NOMO-1 (cell line): ENCODE measurements at regions not wholly inside any gene's neighbourhood (a gene's known extent, or its start where the extent isn't known, plus 50 kb on each side); places are given as distances from the start of the nearest gene placed in this dataset.
"Not testable (repeated sequence)": the region's sequence is repeated elsewhere in the genome, so short reads cannot be mapped to it uniquely, and the experiment has no call there.

ENCODE experiments used
- DNase-seq, 2 experiments: peaks; one replicate each; lab custom pipeline; 2025; ENCODE audit not compliant: unreplicated experiment in 2 of 2; lab: John Stamatoyannopoulos, UW

DNA sequence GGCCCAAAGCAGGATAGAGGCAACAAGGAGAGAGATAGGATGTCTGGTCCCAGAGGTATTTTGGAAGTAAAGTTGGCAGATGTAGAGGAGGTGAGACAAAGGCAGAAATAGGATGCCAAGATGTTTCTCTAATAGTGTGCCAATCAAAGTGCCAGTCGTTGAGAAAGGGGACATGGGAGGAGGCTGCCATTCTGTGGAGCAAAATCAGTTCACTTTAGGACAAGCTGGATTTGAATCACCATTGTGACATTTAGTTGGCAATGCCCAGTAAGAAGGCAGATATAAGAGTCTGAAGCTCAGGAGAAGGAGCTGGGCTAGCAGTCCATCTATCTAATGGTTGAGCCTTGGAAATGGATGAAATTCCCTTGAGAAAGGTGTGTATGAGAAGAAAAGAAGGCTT is 53.8 kb downstream of the ADRB2 start:
- DNase-seq = no peak

DNA sequence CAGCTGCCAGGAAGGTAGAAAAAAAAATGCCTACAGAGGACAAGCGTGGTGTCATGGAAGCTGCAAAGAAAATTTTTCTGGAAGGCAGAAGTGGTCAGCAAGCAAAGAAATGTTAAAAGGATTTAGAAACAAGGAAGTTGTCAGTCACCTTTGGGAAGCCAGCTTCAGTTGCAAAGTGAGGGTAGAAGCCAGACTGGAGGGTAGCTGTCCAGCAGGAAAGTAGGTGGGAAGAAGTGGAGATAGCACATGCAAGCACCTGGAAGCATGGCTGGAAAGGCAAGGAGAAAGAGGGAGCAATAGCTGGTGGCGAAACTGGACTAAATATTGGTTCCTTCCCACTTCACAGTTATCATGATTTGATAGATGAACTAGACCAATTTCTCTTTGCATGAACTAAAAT is 54.3 kb downstream of the ADRB2 start:
- DNase-seq = peak in 1 of 2 experiments; percentile 10

DNA sequence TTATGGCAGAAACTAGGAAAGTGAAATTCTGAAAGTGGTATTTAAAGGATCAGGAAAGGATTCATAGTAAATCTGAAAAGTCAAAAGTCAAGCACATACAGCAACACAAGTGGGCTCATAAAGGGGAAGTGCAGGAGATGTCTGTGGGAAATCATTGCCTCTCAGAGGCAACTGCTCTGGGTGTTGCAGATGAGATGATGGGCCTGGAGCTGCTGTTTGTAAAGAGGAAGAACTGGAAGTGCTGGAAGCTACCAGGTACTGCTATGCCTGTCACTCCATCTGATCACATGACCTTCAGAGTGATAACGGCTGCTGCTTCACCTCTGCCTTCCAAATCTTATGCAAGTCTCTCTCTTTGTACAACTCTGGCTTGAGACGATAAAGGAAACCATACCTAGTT is 55.9 kb downstream of the ADRB2 start:
- DNase-seq = peak; percentile 40 to 75

DNA sequence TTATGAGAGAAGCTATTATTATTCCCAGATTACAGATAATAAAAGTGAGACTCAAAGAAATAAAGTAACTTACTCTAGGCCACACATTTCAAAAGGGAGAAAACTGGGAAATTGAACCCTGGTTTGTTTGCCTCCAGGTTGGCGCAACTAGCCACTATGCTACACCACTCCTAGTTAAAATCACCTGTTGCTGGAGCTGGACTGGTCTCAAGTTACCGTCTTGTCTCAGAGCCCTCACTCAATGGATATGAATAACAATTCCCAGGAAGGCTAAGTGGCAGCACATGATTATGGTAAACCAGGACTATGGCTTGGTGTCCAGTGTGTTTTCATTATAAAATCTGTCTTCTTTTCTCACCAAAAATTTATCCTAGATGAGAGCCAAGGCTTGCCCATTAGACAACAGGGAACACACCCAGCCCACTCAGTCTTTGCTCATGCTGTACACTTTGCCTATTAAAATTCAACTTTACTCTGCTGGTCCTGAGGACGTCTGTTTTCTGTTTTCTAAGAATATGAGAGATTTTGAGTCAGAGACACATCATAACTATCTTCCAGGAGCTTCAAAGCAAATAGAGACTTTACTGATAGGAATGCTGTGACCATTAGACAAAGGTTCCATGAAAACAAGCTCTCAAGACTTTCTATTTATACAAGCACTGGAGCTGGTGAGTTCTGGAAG is 58.1 kb downstream of the ADRB2 start:
- DNase-seq = no peak

DNA sequence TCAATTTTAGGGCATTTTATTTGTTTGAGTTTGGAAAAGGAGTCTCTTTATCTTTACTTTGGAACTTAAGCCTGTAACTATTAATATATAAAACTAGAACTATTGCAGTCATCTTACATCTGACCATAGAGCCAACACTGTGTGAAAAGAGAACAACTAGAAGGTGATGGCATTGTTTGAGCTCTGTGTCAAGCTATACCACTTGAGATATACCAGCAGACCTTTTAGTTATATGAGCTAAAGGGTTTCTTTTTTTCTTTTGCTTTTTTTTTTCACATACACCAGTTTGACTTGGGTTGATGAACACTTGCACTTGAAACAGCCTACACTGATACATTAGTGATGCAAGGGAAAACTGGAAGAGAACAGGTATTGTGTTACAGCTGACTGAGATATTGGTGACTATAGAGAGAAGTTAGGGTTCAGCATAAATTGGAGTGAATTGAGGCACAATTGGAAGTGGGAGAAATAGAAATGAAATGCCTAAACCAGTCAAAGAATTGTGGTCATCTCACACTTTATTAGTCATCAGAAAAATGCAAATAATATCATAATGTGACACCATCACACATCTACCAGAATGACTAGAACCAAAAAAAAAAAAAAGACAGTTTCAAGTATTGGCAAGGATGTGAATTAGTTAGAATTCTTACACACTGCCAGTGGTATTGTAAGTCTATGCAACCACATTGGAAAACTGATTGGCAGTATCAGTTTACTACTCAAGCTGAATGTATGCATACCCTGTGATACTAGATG is 60.9 kb downstream of the ADRB2 start:
- no peak for DNase-seq

DNA sequence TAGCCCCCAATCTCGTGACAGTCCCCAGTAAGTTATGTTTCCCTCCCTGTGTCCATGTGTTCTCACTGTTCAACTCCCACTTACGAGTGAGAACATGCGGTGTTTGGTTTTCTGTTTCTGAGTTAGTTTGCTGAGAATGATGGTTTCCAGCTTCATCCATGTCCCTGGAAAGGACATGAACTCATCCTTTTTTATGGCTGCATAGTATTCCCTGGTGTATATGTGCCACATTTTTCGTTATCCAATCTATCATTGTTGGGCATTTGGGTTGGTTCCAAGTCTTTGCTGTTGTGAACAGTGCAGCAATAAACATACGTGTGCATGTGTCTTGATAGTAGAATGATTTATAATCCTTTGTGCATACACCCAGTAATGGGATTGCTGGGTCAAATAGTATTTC is 63.5 kb downstream of the ADRB2 start:
- not testable (repeated sequence) for DNase-seq

DNA sequence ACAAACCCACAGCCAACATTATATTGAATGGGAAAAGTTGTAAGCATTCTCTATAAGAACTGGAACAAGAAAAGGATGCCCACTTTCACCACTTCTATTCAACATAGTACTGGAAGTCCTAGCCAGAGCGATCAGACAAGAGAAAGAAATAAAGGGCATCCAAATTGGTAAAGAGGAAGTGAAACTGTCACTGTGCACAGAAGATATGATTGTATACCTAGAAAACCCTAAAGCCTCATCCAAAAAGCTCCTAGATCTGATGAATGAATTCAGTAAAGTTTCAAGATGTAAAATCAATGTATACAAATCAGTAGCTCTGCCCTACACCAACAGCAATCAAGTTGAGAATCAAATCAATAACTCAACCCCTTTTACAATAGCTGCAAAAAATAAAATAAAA is 69.0 kb downstream of the ADRB2 start:
- DNase-seq = not testable (repeated sequence)

DNA sequence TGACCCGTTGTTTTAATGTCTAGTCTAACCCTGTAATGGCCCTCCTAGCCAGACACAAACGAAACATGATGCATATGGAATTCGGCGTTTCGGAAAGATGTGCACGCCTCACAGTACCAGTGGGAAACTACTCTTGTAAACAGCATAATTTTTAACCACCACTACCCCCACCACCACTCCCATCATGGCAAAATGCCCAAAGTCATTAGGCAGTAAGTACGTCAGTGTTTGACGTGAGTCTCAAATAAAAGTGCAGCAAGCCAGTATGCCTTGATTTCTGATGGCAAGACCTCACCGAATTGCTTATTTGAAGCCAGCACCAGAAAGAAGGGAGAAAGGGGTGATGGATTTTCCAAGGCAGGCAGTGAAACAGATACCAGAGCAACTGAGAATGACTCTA is 71.4 kb downstream of the ADRB2 start:
- no peak for DNase-seq

DNA sequence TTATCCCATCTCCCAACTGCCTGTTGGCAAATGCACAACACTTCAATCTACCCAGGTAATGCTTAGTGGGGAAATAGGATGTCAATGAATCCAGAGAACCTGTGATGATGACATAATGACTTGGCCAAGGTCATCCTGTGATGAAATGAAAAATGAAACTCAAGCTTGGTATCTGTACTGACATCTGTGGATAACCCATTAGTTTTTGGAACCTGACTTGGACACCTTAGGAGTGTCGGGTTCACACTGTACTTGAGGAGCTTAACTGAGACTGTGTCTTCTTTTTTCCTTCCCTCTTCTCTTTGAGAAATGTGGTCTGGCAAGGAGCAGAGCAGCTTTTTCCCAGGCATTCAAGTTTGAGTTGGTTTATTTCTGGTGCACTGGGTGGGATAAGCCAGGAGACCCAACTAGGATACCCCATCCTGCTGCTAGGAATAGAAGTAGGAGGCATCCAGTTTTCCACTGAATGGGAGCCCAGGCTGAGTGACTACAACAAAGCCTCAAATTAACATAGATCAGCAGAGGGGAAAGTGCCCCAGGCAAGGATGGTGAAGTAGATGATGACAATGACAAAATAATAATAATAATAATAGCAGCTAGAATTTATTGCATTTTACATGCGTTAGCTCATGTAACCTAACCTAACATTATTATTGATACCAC is 72.1 kb downstream of the ADRB2 start:
- no peak for DNase-seq

DNA sequence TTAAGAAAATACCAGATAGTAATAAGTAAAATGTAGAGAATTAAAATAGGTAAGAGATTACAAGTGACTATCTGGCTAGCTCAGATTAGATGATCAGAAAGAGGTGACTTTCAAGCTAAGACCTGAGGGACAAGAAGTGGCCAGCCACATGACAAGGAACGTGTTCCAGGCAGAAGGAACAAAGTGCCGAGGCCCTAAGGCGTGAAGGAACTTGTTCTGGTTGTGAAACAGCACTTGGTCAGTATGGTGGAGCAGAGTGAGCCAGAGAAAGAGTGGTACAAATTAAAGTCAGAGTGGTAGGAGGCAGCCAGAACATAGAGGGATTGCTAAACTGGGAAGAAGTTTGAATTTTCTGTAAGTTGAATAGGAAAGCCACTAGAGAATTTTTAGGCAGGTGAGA is 73.6 kb downstream of the ADRB2 start:
- DNase-seq = no peak

DNA sequence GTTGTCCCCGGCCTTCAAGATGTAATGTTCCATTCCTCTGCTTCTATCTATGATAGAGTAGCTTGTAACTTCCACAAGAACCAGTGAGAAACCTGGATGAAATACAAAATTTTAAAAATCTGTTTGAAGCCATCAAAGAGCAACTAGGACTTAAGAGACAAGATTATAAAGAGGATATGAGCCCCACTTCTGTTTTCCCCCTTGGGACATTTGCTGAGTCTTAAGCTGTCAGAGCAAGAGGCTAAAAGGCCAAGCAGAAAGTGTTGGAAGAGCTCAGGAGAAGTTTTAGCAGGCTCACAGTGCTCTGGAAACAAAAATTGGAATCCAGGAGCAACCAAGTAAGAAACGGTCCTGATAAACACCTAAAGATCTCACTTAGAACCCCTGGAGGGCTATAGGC is 76.1 kb downstream of the ADRB2 start:
- DNase-seq = no peak

DNA sequence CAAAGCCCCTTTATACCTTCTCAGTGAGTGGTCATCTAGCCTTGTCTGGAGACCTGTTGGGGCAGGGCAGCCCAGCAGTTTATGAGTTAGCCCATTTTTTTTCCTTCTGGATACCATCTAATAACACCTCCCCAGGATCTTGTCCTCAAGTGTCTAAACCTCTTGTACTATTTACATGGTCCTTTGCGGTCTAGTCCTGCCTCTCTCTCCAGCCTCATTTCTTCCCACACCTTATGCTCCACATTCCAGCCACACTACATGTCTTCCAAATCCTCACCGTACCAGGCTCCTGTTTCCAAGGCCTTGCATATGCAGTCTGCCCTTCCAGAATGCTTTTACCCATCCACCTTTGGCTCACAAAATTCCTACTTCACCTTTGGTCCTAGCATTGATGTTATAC is 77.2 kb downstream of the ADRB2 start:
- DNase-seq = no peak

DNA sequence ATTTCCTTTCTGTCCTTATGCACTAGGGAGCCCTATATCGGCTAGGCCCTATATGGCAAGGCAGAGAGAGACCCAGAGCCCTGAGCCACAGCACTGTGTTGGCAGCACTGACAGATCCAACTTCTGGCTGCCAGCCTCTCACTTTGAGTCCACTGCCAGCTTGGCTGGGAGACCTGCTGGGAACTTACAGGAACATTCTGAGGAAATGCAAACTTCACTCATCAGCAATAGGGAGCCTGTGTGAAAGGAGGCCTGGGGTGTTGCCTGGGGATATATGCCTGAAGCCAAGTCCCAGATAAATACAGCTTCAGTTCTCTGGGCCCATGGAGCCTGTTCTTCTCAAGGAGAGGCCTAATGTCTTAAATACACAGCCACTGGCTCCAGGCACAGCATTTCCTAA is 78.0 kb downstream of the ADRB2 start:
- no peak for DNase-seq

DNA sequence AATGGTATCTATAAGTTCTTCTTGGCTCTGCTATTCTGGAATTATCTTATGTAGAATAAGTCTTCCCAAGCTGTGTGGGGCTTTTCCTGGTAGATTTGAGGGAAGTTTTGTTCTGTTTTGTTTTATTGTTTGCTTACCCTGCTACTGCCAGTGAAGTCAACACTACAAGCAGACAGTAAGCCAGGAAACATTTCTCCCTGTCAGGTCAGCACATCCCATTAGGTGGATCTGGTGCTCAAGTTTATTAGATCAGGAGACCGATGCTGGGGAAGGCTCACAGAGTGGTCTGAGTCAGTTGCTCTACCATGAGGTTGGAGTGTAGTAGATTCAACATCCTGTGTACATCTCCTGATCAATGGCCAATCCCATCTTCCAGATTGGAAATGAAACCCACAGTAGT is 79.1 kb downstream of the ADRB2 start:
- no peak for DNase-seq

DNA sequence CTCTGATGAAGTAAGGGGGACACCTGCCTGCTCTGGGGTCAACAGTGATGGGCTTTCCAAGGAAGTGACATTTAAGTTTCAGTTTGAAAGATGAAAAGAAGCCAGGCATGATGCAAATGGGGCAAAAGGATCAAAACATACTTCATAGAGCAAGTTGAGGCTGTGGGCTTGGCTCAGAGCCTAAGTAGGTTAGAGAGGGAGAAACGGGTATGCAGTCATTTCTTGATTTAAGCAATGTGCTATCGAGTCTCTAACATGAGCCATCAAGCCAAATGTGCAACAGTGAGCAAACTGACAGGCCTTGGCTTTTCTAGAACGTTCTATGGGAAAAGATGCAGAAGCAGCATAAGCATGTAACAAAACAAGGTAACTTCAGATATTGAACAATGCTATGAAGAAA is 80.6 kb downstream of the ADRB2 start:
- no peak for DNase-seq

DNA sequence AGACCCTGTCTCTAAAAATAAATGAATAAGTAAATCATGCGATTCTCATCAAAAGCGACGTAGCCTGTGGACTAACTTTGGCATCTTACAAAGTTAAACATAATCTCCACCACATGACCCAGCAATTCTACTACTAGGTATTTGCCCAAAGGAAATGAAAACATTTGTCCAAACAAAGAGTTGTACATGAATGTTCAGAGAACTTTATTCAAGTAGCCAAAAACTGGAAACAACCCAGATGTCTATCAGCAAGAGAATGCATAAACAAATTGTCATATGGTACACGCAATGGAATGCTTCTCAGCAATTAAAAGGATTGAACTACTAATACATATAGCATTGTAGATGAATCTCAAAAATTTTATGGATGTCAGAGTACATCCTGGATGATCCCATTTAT is 82.6 kb downstream of the ADRB2 start:
- DNase-seq = no peak

DNA sequence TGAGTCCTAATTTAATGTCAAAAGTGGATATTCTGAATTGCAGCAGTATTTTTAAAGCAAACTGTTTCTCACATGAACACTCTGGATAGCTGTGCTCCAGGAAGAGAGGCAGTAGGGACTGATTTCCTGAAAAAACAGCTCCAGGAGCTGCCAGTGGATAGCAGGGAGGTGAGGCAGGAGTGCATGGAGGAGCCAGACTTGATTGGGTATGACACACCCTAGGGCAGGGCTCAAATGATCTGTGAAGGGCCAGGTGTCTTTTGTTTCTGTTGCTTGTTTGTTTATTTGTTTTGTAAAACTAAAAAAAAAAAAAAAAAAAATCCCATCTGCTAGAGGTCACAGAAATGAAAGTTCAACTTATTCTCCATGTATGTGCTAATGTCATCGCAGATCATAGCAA is 83.4 kb downstream of the ADRB2 start:
- no peak for DNase-seq

DNA sequence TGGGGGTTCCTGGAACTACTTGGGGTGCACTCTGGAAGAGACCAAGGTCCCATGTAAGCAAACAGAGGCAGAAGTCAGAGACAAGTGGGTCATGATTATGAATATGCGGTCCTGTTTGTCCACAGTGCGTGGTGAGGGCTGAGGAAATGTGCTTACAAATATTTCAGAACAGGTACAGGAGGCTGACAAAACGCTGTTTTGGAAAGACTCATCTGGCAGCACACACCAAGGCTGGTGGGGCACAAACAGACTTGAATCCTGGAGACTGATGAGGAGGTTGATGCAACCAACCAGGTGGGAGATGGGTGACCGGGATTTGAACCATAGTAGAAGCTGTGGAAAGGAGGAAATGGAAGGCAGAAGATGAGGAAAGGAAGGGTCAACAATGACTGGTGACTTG is 83.8 kb downstream of the ADRB2 start:
- DNase-seq = no peak

DNA sequence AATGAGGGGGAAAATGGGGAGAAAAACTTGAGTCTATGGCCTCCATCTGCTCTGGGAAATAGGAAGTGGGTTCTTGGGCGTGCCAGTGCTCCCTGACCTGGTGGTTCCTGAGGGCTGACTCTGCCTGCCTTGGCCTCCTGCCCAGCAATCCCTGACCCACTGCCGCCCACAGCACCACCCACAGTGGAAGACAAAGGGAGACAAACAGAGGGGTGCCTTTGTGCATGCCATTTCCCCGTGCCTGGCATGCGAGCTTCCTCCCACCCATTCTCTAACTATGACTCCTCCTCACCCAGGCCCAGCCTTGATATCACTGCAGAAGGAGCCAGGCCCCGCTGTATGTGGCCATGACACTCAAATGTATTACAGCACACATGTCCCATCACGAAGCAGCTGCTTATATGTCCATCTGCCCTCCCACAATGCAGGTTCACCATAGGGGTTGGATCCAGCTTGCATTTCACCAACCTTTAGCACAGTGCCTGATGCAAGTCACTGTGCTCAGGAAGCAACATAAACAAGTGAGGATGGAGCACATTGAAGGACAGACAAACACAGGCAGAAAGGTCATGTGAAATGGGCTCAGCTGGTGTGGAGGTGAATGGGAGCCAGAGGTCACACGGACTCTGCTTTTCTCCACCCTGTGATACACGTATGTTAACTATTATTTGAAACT is 84.4 kb downstream of the ADRB2 start:
- DNase-seq = no peak

DNA sequence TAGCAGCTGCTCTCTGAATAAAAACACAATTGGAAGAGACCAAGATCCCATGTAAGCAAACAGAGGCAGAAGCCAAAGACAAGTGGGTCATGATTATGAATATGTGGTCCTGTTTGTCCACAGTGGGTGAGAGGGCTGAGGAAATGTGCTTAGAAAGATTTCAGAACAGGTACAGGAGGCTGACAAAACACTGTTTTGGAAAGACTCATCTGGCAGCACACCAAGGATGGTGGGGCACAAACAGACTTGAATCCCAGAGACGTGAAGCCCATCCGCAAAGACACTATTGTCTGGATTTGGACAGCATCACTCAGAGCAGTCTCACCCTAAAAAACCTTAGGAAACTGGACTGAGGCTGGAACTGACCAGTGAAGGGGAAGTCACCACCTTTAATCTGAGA is 85.0 kb downstream of the ADRB2 start:
- DNase-seq = no peak

DNA sequence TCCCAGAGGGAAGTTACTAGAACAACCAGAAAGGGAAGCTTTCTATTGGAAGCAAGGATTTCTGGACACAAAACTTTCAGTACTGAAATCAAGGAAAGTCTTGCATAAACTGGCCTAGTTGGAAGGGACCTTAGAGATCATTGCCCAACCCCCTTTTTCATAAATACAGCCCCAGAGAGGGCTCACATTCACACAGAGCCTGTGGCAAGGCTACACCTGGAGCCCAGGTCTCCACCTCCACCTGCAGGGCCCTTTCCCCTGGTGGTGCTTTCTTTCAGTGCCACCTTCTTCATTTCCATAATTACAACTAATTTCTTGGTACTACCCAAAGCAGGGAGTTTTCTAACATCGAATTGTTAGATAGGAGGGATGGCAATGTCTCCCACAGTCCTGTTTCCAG is 85.7 kb downstream of the ADRB2 start:
- no peak for DNase-seq
